ENCODE measurements at regions not wholly inside any gene's neighbourhood (a gene's known extent, or its start where the extent isn't known, plus 50 kb on each side); places are given as distances from the start of the nearest gene placed in this dataset.
A peak's percentile ranks its signal among the peaks of the same experiment; 100 is the strongest.

- H3K9me2 ChIP-seq (ENCODE audit: low read depth, low read length), result no peaks in the 10 kb centered on the region
- no peak overlapping the region for H3K4me3 ChIP-seq (ENCODE audit: low read depth, low read length, poor library complexity, severe bottlenecking)
- H3K27me3 ChIP-seq (ENCODE audit: insufficient read depth, low read length), result no peaks in the 10 kb centered on the region
- peak overlapping the region; percentile 24 for H3K4me2 ChIP-seq (ENCODE audit: low read length)
- no peaks in the 10 kb centered on the region for H3K79me2 ChIP-seq (ENCODE audit: insufficient read depth, low read length)
- TF ChIP-seq EZH2 (IDR thresholded peaks at IDR 0.05; ENCODE audit: borderline replicate concordance, low read length) (no peak), CTCF (IDR thresholded peaks at IDR 0.05; ENCODE audit: low read length) (no peak)
- 0 out of 2 replicates have a peak, but pooled peaks cover 3% of the 10 kb centered on the region for H3F3A ChIP-seq (ENCODE audit: insufficient read depth, low read length)
- H3K9me3 ChIP-seq (ENCODE audit: low read length), result no peaks in the 10 kb centered on the region
- H2AFZ ChIP-seq (ENCODE audit: low read length), result peak overlapping the region; percentile 99; the same call in 1 of the 2 replicates
- no peaks in the 10 kb centered on the region for H3K36me3 ChIP-seq (ENCODE audit: insufficient read depth, low read length)
- H4K20me1 ChIP-seq (ENCODE audit: insufficient read depth, low read length), result no peaks in the 10 kb centered on the region
- H3K9ac ChIP-seq (ENCODE audit: low read length), result peak overlapping the region; percentile 51
- peaks cover 58% of the 10 kb centered on the region for H3K4me1 ChIP-seq (ENCODE audit: insufficient read depth, low read length, severe bottlenecking)
- peak overlapping the region; percentile 88 for H3K27ac ChIP-seq (ENCODE audit: low read depth, low read length, poor library complexity, severe bottlenecking)
Measured at GRCh38 chr2:64842030-64842429, 147.2 kb upstream of the SLC1A4 start.

GRCh38 chr2:64844087-64844486, 145.1 kb upstream of the SLC1A4 start:
- peaks cover 57% of the 10 kb centered on the region for H3K4me1 ChIP-seq (ENCODE audit: insufficient read depth, low read length, severe bottlenecking)
- no peak overlapping the region for H3K9ac ChIP-seq (ENCODE audit: low read length)
- H3K9me2 ChIP-seq (ENCODE audit: low read depth, low read length), result no peaks in the 10 kb centered on the region
- H2AFZ ChIP-seq (ENCODE audit: low read length), result no peak overlapping the region
- no peaks in the 10 kb centered on the region for H3K27me3 ChIP-seq (ENCODE audit: insufficient read depth, low read length)
- H3F3A ChIP-seq (ENCODE audit: insufficient read depth, low read length), result 0 out of 2 replicates have a peak, but pooled peaks cover 3% of the 10 kb centered on the region
- no peaks in the 10 kb centered on the region for H4K20me1 ChIP-seq (ENCODE audit: insufficient read depth, low read length)
- no peak overlapping the region for H3K27ac ChIP-seq (ENCODE audit: low read depth, low read length, poor library complexity, severe bottlenecking)
- TF ChIP-seq EZH2 (IDR thresholded peaks at IDR 0.05; ENCODE audit: borderline replicate concordance, low read length), result no peak
- no peak overlapping the region for H3K4me2 ChIP-seq (ENCODE audit: low read length)
- no peak overlapping the region for H3K4me3 ChIP-seq (ENCODE audit: low read depth, low read length, poor library complexity, severe bottlenecking)
- no peaks in the 10 kb centered on the region for H3K79me2 ChIP-seq (ENCODE audit: insufficient read depth, low read length)
- no peaks in the 10 kb centered on the region for H3K9me3 ChIP-seq (ENCODE audit: low read length)
- H3K36me3 ChIP-seq (ENCODE audit: insufficient read depth, low read length), result no peaks in the 10 kb centered on the region

- Histone ChIP-seq H3K79me2 (ENCODE audit: insufficient read depth, low read length) (no peaks in the 10 kb centered on the region), H3K4me3 (ENCODE audit: low read depth, low read length, poor library complexity, severe bottlenecking) (no peak overlapping the region), H3K4me2 (ENCODE audit: low read length) (no peak overlapping the region), H3K27ac (ENCODE audit: low read depth, low read length, poor library complexity, severe bottlenecking) (peak overlapping the region; percentile 21), H3K9me3 (ENCODE audit: low read length) (no peaks in the 10 kb centered on the region), H3K9me2 (ENCODE audit: low read depth, low read length) (no peaks in the 10 kb centered on the region), H3K4me1 (ENCODE audit: insufficient read depth, low read length, severe bottlenecking) (peaks cover 44% of the 10 kb centered on the region), H4K20me1 (ENCODE audit: insufficient read depth, low read length) (no peaks in the 10 kb centered on the region), H2AFZ (ENCODE audit: low read length) (no peak overlapping the region), H3F3A (ENCODE audit: insufficient read depth, low read length) (0 out of 2 replicates have a peak, but pooled peaks cover 3% of the 10 kb centered on the region), H3K9ac (ENCODE audit: low read length) (no peak overlapping the region), H3K27me3 (ENCODE audit: insufficient read depth, low read length) (no peaks in the 10 kb centered on the region), H3K36me3 (ENCODE audit: insufficient read depth, low read length) (no peaks in the 10 kb centered on the region)
- TF ChIP-seq CTCF (IDR thresholded peaks at IDR 0.05; ENCODE audit: low read length) (no peak), EZH2 (IDR thresholded peaks at IDR 0.05; ENCODE audit: borderline replicate concordance, low read length) (no peak)
Measured at GRCh38 chr2:64845273-64845905, 143.8 kb upstream of the SLC1A4 start.

GRCh38 chr2:64846177-64846576, 143.0 kb upstream of the SLC1A4 start:
- no peaks in the 10 kb centered on the region for H3K27me3 ChIP-seq (ENCODE audit: insufficient read depth, low read length)
- no peaks in the 10 kb centered on the region for H3K79me2 ChIP-seq (ENCODE audit: insufficient read depth, low read length)
- H3K4me2 ChIP-seq (ENCODE audit: low read length), result no peak overlapping the region
- H2AFZ ChIP-seq (ENCODE audit: low read length), result no peak overlapping the region
- no peaks in the 10 kb centered on the region for H4K20me1 ChIP-seq (ENCODE audit: insufficient read depth, low read length)
- no peaks in the 10 kb centered on the region for H3K36me3 ChIP-seq (ENCODE audit: insufficient read depth, low read length)
- peaks cover 36% of the 10 kb centered on the region for H3K4me1 ChIP-seq (ENCODE audit: insufficient read depth, low read length, severe bottlenecking)
- TF ChIP-seq EZH2 (IDR thresholded peaks at IDR 0.05; ENCODE audit: borderline replicate concordance, low read length), result no peak
- no peak for TF ChIP-seq CTCF (IDR thresholded peaks at IDR 0.05; ENCODE audit: low read length)
- H3F3A ChIP-seq (ENCODE audit: insufficient read depth, low read length), result 0 out of 2 replicates have a peak, but pooled peaks cover 3% of the 10 kb centered on the region
- H3K9ac ChIP-seq (ENCODE audit: low read length), result no peak overlapping the region
- no peaks in the 10 kb centered on the region for H3K9me2 ChIP-seq (ENCODE audit: low read depth, low read length)
- H3K4me3 ChIP-seq (ENCODE audit: low read depth, low read length, poor library complexity, severe bottlenecking), result no peak overlapping the region
- no peak overlapping the region for H3K27ac ChIP-seq (ENCODE audit: low read depth, low read length, poor library complexity, severe bottlenecking)
- no peaks in the 10 kb centered on the region for H3K9me3 ChIP-seq (ENCODE audit: low read length)

All from OCI-LY1 (cell line).